ENCODE measurements at regions not wholly inside any gene's neighbourhood (a gene's known extent, or its start where the extent isn't known, plus 50 kb on each side); places are given as distances from the start of the nearest gene placed in this dataset.

- DNase-seq = no peak
- Histone ChIP-seq H3K27me3 (ENCODE audit: low read depth) (no peaks in the 10 kb centered on the region), H3K4me1 (no peaks in the 10 kb centered on the region), H3K27ac (no peak overlapping the region), H3K9me3 (no peaks in the 10 kb centered on the region), H3K4me3 (no peak overlapping the region), H3K36me3 (no peaks in the 10 kb centered on the region)
- intact Hi-C loops (cut with DNase I) = no loop called here
- ATAC-seq = no peak
- TF ChIP-seq, protein P1, sequence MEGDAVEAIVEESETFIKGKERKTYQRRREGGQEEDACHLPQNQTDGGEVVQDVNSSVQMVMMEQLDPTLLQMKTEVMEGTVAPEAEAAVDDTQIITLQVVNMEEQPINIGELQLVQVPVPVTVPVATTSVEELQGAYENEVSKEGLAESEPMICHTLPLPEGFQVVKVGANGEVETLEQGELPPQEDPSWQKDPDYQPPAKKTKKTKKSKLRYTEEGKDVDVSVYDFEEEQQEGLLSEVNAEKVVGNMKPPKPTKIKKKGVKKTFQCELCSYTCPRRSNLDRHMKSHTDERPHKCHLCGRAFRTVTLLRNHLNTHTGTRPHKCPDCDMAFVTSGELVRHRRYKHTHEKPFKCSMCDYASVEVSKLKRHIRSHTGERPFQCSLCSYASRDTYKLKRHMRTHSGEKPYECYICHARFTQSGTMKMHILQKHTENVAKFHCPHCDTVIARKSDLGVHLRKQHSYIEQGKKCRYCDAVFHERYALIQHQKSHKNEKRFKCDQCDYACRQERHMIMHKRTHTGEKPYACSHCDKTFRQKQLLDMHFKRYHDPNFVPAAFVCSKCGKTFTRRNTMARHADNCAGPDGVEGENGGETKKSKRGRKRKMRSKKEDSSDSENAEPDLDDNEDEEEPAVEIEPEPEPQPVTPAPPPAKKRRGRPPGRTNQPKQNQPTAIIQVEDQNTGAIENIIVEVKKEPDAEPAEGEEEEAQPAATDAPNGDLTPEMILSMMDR (IDR thresholded peaks at IDR 0.05) = no peak
Observed at GRCh38 chr19:30309905-30310601, 62.1 kb upstream of the ZNF536 start.

- H3K4me3 ChIP-seq = no peak overlapping the region
- H3K27ac ChIP-seq = no peak overlapping the region
- no peaks in the 10 kb centered on the region for H3K4me1 ChIP-seq
- no peaks in the 10 kb centered on the region for H3K27me3 ChIP-seq (ENCODE audit: low read depth)
- DNase-seq (no peak), ATAC-seq (no peak)
- H3K36me3 ChIP-seq = no peaks in the 10 kb centered on the region
- H3K9me3 ChIP-seq = no peaks in the 10 kb centered on the region
- TF ChIP-seq, protein P1 (IDR thresholded peaks at IDR 0.05) = no peak
- intact Hi-C loops (cut with DNase I) = no loop called here
Observed at GRCh38 chr19:30310602-30311263, 61.5 kb upstream of the ZNF536 start.

DNA sequence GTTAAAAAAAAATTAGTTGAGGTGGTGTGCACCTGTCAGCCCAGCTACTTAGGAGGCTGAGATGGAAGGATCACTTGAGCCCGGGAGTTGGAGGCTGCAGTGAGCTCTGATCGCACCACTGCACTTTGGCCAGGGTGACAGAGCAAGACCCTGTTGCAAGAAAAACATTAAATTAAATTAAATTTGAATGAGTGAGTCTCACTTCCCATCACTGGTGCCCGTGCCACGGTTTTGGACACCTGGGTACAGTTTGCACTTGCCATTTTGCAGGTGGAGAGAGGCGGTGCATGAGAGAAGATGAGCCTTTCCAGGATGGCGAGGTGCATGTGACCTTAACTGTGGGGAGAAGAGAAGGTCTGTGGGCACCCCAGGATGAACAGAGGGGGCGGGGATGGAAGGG, 60.3 kb upstream of the ZNF536 start:
- intact Hi-C loops (cut with DNase I) = no loop called here
- ATAC-seq = no peak
- no peaks in the 10 kb centered on the region for H3K9me3 ChIP-seq
- no peaks in the 10 kb centered on the region for H3K4me1 ChIP-seq
- H3K36me3 ChIP-seq = no peaks in the 10 kb centered on the region
- TF ChIP-seq, protein P1 (IDR thresholded peaks at IDR 0.05) = no peak
- DNase-seq = no peak
- no peaks in the 10 kb centered on the region for H3K27me3 ChIP-seq (ENCODE audit: low read depth)
- no peak overlapping the region for H3K4me3 ChIP-seq
- no peak overlapping the region for H3K27ac ChIP-seq

GRCh38 chr19:30312582-30313352, 59.4 kb upstream of the ZNF536 start:
- Histone ChIP-seq H3K4me3 (no peak overlapping the region), H3K27me3 (ENCODE audit: low read depth) (no peaks in the 10 kb centered on the region), H3K27ac (no peak overlapping the region), H3K9me3 (no peaks in the 10 kb centered on the region), H3K36me3 (no peaks in the 10 kb centered on the region), H3K4me1 (no peaks in the 10 kb centered on the region)
- ATAC-seq (no peak), DNase-seq (no peak)
- intact Hi-C loops (cut with DNase I) = no loop called here
- TF ChIP-seq, protein P1 (IDR thresholded peaks at IDR 0.05) = no peak

DNA sequence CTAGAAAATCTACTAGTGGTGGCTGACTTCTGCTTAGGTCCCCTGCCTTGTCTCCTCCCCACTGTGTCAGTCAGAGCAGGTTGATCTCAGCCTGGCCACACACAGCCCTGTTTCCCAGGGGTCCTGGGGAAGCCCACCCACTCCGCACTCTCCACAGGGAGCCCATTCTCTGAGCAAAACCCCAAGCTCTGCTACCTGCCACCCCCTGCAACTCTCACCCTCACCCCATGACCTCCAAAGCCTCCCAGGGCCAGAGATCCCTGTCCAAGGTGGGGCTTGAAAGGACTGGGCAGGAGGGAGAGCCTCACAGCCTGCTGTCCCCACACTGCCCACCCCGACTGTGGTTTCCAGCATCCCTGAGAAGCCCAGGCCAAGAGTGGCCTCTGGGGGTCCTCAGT, 58.8 kb upstream of the ZNF536 start:
- H3K4me1 ChIP-seq = no peaks in the 10 kb centered on the region
- intact Hi-C loops (cut with DNase I) = no loop called here
- TF ChIP-seq, protein P1 (IDR thresholded peaks at IDR 0.05) = no peak

More for the DNA sequence above, 58.8 kb upstream of the ZNF536 start:
- no peaks in the 10 kb centered on the region for H3K36me3 ChIP-seq
- H3K9me3 ChIP-seq = no peaks in the 10 kb centered on the region
- ATAC-seq (no peak), DNase-seq (no peak)
- no peak overlapping the region for H3K27ac ChIP-seq
- no peaks in the 10 kb centered on the region for H3K27me3 ChIP-seq (ENCODE audit: low read depth)
- H3K4me3 ChIP-seq = no peak overlapping the region

Data from lower lobe of right lung (tissue), 2 donors.